NOMO-1 treated with dmso at 0.1 percent for 144 hours (cell line): ENCODE measurements at regions not wholly inside any gene's neighbourhood (a gene's known extent, or its start where the extent isn't known, plus 50 kb on each side); places are given as distances from the start of the nearest gene placed in this dataset.
"Not testable (repeated sequence)": the region's sequence is repeated elsewhere in the genome, so short reads cannot be mapped to it uniquely, and the experiment has no call there.

Experiments used
- DNase-seq: peaks from one replicate; lab custom pipeline; 2025; ENCODE audit not compliant: unreplicated experiment; lab: John Stamatoyannopoulos, UW

DNA sequence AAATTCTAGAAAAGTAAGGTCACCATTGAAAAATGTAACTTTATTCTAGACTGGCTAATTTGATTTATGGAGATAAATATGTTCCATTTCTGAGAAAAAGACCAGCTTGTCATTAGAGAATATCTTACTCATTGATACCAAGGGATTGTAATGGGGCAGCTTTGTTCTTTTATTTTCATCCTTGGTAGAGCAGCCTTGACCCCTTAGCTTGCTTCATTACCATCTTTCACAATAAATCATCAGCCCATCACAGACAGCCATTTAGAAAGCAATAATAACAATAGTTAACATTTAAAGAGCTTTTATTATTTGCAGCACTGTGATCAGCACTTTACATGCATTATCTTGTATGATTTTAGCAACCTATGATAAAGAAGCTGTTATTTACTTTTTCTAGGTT is 253.6 kb downstream of the C3orf38 start:
- no peak for DNase-seq

DNA sequence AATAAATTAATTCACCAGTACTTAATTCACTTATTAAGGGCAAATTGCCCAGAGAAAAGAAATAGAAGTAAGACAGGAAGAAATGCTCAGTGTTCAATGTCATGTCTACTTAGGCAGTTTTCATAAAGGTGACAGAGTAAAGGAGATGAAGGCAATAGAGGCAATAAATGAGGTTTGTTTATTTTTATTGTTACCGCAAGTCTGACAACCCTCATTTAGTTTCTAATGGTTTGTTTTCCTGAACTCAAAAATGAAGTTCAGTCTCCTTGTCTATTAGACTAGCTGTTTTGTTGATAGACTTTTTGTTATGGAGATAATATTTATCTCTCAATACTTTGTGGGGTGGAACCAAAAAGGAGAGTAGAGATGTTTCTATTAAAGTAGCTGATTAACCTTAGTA is 258.3 kb downstream of the C3orf38 start:
- DNase-seq: no peak

DNA sequence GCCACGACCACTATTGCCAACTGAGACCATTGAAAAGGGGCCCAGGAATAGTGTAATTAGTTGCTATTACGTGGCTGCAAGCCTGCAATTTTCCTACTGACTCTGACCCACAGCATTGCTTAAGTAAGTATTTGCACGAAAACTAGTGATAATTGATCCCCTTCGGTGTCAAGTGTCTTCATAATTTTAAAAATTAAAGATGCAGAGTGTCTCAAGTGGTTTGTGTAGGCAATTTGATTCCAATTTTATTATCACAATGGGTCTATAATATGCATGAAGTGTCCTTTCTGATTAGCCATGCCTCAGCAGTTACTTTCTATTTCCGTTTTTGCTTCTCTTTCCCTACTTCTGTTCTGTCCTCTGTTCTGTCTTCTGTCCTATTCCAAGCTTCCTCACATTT is 259.2 kb downstream of the C3orf38 start:
- DNase-seq: no peak

DNA sequence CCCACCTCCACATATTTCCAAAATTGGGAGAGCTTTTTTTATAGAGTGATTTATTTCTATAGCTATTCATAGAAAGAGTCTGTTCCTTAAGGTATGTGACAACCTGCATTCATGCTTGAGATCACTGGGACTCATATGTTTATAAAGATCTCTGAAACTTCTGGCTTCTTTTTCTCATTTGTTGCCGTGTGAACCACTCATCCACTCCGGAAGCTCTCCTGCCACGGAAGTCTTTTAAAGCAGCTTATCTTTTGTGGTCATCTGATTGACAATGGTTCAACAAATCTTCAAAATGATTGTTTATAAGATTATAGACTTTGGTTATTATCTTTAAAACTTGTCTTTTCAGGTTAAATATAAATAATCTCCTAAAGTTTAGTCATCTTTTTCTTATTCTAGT is 260.5 kb downstream of the C3orf38 start:
- no peak for DNase-seq

DNA sequence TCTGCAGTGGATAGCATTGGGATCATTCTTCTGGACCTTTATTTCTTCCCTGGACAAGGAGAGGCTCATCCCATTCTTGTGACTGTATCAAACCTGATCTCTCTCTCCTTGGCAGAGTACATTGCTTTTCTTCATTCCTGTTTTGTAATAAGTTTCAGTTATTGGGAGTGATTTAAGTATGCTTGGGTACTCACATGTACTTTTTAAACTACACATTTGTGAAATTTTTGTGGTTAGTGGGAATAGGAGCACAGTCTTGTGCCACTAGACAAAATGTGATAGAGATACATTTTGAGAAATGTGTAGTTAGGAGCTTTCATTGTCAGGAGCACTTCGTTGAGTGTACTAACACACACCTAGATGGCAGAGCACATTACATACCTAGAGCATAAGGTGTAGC is 262.6 kb downstream of the C3orf38 start:
- no peak for DNase-seq

DNA sequence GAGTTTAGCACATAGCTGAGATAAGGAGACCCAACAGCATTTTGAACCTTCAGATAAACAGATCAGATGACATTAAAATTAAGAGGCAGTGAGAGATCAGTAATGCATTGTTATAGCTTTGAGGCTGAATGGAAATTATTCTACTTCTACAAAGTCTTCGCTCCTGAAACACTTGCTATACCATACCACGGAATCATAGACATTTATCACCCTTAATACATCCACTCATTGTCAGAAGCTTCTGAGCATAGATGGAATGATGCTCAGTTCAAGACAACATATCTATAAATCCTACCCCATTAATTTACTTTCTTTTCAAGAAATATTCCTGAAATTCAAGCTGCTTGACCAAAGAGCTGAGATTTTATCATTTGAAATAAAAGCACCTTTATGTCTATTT is 266.7 kb downstream of the C3orf38 start:
- DNase-seq: no peak

DNA sequence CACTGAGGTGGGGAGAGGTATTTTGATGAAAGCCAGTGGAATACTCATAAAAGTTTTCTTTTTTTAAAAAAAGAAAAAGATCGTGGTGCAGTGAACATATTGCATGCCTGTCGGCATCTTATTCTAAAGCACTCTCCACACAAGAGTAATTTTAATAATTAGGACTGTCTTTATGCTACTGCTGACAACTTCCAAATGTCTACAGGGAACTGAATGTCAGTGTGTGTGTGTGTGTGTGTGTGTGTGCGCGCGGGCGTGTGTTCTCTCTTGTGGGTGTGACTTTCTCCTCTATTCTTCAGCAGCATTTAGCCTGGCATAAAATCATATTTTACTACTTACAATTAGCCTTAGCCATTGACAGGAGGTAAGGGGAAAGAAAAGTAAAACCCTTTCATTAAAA is 268.5 kb downstream of the C3orf38 start:
- no peak for DNase-seq

DNA sequence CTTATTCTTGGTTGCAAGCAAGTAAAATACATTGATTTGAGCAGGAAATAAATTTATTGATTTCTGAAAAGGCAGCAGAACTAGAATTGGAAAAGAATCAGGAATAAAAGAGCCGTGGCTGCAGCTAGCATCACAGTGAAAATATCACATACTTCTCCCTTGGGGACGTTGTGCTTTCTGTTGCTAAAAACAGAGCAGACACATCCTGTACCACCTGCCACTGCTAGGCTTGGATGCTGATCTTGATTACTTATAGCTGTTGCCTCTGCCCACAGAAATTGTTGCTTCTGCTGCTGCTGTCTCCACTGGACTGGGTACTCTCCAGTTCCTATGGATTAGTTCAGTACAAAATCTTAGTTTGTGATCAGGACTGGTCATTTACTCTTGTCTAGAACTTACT is 283.8 kb downstream of the C3orf38 start:
- DNase-seq: no peak

DNA sequence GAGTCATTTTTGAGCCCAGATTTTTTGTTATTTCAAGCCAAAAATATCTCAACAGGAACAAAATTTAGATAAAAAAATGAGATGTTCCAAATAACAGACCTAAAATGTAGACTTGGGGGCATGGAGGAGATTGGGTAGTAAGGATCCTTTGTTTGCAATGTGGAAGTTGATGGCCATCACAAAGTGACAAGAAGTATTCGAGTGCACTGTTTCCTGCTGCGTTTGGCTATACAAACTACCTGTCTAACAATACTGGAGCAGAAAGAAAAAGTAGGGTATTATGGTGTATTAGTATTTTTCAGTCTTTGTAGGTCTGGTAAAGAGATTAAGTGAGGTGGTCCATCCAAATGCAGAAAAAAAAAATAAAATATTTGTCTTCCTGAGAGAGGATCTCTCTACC is 284.2 kb downstream of the C3orf38 start:
- DNase-seq: no peak

DNA sequence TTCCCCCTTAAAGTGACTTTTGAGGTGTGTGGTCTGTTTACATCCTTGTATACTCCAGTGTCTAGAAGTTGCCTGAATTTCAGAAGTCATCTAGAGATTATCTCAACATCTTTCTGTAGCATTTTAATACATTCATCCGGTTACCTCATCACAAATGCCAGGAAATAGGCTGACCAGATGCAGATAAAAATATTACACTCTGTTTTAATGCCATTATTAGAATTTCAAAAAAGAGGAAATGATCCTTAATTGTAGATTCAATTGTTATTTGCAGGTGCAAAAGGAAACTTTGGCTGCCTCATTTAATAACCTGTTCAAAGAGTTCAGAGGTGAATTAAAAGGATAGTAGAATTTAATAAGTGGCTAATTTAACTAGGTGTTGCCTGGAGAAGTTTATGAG is 290.9 kb downstream of the C3orf38 start:
- DNase-seq: no peak

DNA sequence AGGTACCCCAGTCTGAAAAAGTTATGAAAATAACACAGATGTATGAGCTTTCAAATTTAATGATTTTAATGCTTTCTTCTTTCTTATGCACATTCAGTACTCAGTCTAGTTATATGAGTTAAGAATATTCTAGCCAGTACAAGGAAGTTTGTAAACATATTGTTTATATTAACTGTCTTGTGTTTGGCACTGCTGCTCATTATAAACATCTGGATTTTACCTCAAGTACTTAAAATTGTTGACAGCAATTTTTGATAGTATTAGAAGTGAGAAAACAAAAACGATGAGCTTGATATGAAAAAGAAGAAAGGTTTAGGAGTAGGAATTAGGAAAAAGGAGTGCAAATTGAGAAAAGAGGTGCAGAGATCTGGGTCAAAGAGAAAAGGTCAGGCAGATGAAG is 293.3 kb downstream of the C3orf38 start:
- no peak for DNase-seq

DNA sequence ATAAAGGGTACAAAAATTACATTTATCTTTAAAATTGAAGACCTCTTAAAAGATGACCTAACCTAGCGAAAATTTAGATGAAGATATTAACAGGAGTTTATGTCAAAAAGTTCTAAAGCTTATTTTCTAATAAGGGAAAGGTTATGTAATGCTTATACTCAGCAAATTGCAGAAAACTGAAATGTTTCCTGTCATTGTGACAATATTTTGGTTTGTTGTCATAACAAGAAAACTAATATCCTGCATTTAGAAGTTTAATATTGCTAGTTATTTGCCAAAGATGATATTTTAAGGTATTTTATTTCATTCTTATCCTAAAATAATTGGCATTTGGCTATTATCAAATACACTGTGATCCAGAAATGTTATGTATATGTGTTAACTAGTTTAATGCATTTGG is 294.5 kb downstream of the C3orf38 start:
- DNase-seq: no peak

DNA sequence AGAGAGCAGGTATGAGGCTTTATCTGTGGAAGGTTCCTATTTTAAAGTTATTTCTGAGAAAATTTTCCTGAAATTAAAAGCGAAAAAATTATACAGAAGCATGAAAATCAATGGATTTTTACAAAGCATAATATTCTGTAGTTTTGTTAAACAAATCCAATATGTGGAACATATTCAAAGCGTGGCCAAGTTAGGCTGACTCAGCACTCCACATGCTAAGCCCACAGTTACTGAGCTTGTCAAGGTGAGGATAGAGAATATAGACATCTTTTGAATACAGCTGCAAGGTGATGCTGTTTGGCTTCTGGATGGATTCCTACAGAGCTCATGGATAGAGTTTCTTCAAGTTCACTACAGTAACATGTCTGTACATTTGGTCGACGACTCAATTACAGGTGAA is 302.5 kb downstream of the C3orf38 start:
- no peak for DNase-seq

DNA sequence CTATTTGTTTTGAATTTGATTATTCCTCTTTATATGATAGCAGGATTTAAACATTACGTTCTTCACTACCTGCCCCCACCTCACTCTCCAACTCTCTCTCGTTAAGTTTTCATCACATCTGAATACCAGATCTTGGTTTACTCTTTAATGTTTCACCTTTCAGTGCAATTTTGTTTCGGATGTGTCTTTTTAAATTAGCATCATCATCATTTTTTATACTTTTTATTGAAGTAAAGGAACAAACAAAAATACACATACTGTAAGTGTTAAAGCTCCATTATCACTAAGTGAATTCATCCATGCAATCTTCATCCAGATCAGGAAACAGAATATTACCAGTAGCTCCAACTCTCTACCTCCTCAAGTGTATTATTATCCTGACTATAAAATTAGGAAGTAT is 310.6 kb downstream of the C3orf38 start:
- DNase-seq: no peak

DNA sequence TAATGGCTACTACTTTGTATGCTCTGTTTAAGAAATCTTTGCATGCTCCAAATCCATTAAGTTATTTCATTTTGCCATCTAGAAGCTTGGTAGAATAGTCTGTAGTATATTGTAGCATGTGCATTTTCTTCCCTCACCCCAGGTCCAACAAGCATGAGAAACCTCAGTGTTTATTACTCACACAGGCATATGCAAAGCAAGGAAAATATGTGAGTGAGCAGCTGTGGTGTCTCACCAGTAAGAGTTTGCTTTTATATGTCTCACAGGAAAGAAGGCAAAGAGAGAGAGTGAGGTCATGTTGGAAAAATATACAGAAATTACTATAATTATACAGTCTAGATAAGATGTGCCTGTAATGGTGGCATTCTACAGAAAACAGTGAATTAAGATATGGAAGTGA is 312.5 kb downstream of the C3orf38 start:
- no peak for DNase-seq

DNA sequence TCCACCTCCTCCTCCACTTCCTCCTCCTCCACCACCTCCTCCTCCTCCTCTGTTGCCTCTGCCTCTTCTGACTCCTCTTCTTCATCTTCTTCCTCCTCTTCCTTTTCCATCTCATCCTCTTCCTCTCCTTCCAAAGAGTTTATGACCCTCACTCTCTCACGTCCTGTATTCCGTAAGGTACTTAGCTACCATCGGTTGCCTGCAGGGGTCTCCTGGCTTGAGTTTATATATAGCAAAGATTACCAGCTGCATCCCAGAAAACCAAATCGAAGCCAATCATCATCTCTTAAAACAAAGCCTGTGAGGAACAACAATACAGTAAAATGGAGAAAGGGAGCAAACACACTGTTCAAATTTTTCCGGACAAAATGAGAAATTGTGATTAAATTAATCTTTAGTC is 317.4 kb downstream of the C3orf38 start:
- no peak for DNase-seq

DNA sequence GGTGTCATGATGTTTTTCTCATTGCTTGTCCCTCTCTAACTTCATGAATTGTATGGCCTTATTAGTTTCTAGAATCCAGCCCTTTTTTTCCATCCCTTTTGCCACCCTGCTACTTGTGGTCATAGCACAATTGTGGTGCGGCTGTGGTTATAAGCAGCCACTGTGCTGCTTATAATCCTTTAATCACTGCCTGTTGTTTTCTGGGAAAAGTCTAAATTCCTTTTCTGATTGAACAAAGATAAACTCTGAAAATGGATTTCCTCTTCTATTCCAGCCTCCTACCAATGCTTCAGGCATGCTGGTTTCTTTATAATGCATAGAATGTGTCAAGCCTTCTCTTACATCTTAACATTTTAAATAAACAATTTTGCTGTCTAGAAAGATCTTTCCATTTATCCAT is 319.5 kb downstream of the C3orf38 start:
- DNase-seq: no peak

DNA sequence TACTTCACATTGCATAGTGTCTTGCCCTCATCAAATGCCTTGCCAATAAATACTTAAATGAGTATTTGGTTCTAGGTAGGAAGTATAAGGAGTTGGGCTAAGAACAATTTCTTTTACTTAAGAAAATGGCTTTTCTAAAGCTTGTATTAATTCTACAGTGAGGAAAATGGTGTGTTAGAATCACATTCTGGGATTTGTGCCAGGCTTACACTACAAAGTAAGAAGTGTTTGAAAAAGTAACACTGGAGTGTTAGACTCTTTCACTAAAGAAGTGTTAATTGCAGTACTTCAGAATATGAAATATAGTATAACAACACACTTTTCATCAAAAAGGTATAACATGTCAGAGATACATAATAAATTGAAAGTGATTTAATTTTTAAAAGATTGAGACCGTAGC is 328.7 kb downstream of the C3orf38 start:
- DNase-seq: no peak

DNA sequence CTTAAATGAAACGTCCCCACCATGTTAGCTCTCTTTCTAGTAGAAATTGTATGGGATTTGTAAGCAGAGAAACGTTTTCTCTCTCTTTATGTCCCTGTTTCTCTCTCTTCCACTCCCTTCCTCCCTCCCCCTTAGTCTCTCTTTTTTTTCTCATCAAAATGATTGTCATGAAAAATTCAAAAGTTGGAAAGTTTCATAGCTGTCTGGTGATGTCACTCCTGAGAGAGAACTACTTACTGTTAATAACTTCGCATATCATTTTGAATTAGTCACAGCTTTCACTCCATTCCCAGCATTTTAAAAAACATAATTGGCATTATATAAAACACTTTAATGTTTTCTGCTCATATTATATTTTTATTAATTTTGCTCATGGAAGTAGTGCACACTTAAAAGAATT is 331.1 kb downstream of the C3orf38 start:
- no peak for DNase-seq

DNA sequence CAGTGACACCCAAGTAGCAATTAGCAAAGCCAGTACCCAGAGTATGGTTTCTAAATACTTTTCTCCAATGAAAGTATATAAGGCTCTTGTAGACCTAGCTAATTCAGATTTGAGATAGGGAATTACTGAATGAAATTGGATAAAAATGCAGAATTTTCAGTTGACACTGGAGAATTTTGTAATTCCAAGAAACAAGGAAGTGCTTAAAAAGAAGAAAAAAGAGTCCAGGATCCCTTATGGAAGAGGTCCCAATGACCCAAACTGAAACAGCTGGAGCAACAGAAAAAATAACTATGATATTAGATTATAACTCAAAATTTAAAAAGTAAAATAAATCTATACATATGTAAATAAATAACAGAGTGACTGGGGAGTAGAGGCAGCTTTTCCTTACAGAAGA is 335.2 kb downstream of the C3orf38 start:
- no peak for DNase-seq

DNA sequence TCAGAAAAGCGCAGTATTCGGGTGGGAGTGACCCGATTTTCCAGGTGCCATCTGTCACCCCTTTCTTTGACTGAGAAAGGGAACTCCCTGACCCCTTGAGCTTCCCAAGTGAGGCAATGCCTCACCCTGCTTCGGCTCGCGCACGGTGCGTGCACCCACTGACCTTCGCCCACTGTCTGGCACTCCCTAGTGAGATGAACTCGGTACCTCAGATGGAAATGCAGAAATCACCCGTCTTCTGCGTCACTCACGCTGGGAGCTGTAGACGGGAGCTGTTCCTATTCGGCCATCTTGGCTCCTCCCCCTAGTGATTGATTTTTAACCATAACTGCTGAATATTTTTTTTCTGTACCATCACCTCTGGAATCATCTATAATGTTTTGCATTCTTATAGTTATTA is 359.1 kb downstream of the C3orf38 start:
- DNase-seq: not testable (repeated sequence)

DNA sequence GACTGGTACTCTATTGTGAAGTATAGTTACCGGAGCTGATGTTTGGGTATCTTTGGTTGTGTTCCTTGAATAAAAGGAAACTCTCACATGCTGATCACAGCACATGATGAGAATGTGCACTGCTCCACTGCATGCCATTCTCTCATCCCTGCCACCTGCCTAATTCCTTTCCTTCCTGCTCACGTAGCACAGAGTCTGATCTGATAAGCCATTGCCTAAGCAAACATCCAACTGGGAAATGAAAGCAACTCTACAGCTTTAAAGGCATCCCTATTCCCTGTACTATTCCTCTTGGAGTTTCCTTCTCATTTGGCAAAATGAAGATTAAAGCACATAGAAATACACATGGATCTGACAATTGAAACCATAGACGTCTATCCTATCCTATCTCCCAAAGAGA is 359.8 kb downstream of the C3orf38 start:
- DNase-seq: no peak

DNA sequence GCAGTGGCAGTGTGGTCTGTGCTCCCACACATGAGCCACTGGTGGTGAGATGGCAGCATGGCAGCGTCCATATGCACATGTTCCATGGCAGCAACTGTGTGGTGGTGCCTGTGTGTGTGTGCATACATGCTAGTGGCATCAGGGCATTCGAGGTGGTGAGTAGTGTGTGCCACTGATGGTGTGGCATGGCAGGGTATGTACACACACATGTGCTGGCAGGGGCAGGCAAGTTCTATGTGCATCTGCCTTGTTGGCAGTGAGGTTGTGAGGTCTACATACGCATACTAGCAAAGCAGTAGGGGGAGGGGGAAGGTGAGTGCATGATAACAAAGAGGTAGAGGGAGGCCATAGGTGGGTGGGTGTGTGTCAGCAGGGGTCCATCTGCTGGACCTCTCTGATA is 378.7 kb downstream of the C3orf38 start:
- DNase-seq: no peak

DNA sequence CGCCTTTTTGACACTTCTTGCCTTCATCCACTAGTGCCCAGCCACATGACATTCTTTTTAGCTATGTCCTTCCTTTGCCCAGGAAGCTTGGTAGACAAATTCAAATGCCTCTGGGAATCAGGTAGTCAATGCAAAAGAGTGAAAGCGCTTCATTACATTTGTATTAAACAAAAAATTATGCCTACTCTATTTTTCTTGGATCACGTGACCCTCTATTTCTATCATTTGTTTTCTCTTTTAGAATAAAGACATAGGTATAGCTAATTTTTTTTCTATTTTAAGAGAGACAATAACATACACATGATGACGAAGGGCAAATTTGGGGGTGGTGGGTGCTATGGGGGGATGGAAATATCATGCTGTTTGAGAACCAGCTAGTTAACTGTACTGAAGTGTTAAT is 384.8 kb downstream of the C3orf38 start:
- no peak for DNase-seq
